ENCODE measurements at regions not wholly inside any gene's neighbourhood (a gene's known extent, or its start where the extent isn't known, plus 50 kb on each side); places are given as distances from the start of the nearest gene placed in this dataset.

GRCh38 chr12:46895726-46896125, 69.9 kb upstream of the SLC38A4 start:
- Mint-ChIP-seq H3K27me3 (ENCODE audit: insufficient read depth, unreplicated experiment) (no peaks in the 10 kb centered on the region), H3K36me3 (ENCODE audit: insufficient read depth, unreplicated experiment) (no peaks in the 10 kb centered on the region), H3K9me3 (ENCODE audit: unreplicated experiment) (peaks cover 6% of the 10 kb centered on the region), H3K4me1 (ENCODE audit: insufficient read depth, unreplicated experiment) (no peaks in the 10 kb centered on the region), H3K27ac (ENCODE audit: low read depth, unreplicated experiment) (no peak overlapping the region), H3K4me3 (ENCODE audit: unreplicated experiment) (no peak overlapping the region)
- DNase-seq (ENCODE audit: unreplicated experiment): no peak
- intact Hi-C loops (cut with micrococcal nuclease): no loop called here
- ChIA-PET POLR2A (no interaction called here), CTCF (no interaction called here)
- BruUV-seq (replicated peaks): no TSS peak
- no peak for TF ChIP-seq CTCF (IDR thresholded peaks at IDR 0.05; ENCODE audit: unreplicated experiment)

GRCh38 chr12:46896680-46897079, 70.9 kb upstream of the SLC38A4 start:
- intact Hi-C loops (cut with micrococcal nuclease): no loop called here
- POLR2A ChIA-PET: interaction anchor here (0.6 to 1.2 kb wide), 3 partner anchors 10 to 66 kb away, joined by 3 to 6 read pairs (median 3); no protein-coding TSS in a partner anchor

GRCh38 chr12:46898152-46898931, 72.5 kb upstream of the SLC38A4 start:
- no peak for TF ChIP-seq CTCF (IDR thresholded peaks at IDR 0.05; ENCODE audit: unreplicated experiment)
- H3K9me3 Mint-ChIP-seq (ENCODE audit: unreplicated experiment): peaks cover 6% of the 10 kb centered on the region
- no peaks in the 10 kb centered on the region for H3K4me1 Mint-ChIP-seq (ENCODE audit: insufficient read depth, unreplicated experiment)
- no peak overlapping the region for H3K27ac Mint-ChIP-seq (ENCODE audit: low read depth, unreplicated experiment)
- H3K4me3 Mint-ChIP-seq (ENCODE audit: unreplicated experiment): no peak overlapping the region
- intact Hi-C loops (cut with micrococcal nuclease): no loop called here
- no TSS peak for BruUV-seq (replicated peaks)
- ChIA-PET POLR2A (interaction anchor here (0.7 kb wide), 1 partner anchor 65 kb away, joined by 3 read pairs; no protein-coding TSS in a partner anchor), CTCF (interaction anchor here (0.8 kb wide), 1 partner anchor 10 kb away, joined by 5 read pairs; no protein-coding TSS in a partner anchor)
- no peak for DNase-seq (ENCODE audit: unreplicated experiment)
- no peaks in the 10 kb centered on the region for H3K36me3 Mint-ChIP-seq (ENCODE audit: insufficient read depth, unreplicated experiment)
- H3K27me3 Mint-ChIP-seq (ENCODE audit: insufficient read depth, unreplicated experiment): no peaks in the 10 kb centered on the region

More at GRCh38 chr12:46896680-46897079, 70.9 kb upstream of the SLC38A4 start:
- CTCF ChIA-PET: interaction anchor here (0.5 kb wide), 1 partner anchor 22 kb away, joined by 3 read pairs; no protein-coding TSS in a partner anchor
- no TSS peak for BruUV-seq (replicated peaks)
- H3K4me1 Mint-ChIP-seq (ENCODE audit: insufficient read depth, unreplicated experiment): no peaks in the 10 kb centered on the region
- no peak overlapping the region for H3K4me3 Mint-ChIP-seq (ENCODE audit: unreplicated experiment)
- H3K27me3 Mint-ChIP-seq (ENCODE audit: insufficient read depth, unreplicated experiment): no peaks in the 10 kb centered on the region
- TF ChIP-seq CTCF (IDR thresholded peaks at IDR 0.05; ENCODE audit: unreplicated experiment): no peak
- H3K27ac Mint-ChIP-seq (ENCODE audit: low read depth, unreplicated experiment): no peak overlapping the region
- H3K9me3 Mint-ChIP-seq (ENCODE audit: unreplicated experiment): peaks cover 6% of the 10 kb centered on the region
- DNase-seq (ENCODE audit: unreplicated experiment): no peak
- no peaks in the 10 kb centered on the region for H3K36me3 Mint-ChIP-seq (ENCODE audit: insufficient read depth, unreplicated experiment)

GRCh38 chr12:46898989-46899388, 73.2 kb upstream of the SLC38A4 start:
- no peaks in the 10 kb centered on the region for H3K27me3 Mint-ChIP-seq (ENCODE audit: insufficient read depth, unreplicated experiment)
- intact Hi-C loops (cut with micrococcal nuclease): no loop called here
- H3K36me3 Mint-ChIP-seq (ENCODE audit: insufficient read depth, unreplicated experiment): no peaks in the 10 kb centered on the region
- no TSS peak for BruUV-seq (replicated peaks)
- H3K4me3 Mint-ChIP-seq (ENCODE audit: unreplicated experiment): no peak overlapping the region
- CTCF ChIA-PET: interaction anchor here (0.6 to 0.8 kb wide), 2 partner anchors 9 to 186 kb away, joined by 3 to 5 read pairs; no protein-coding TSS in a partner anchor
- no peak for DNase-seq (ENCODE audit: unreplicated experiment)
- H3K4me1 Mint-ChIP-seq (ENCODE audit: insufficient read depth, unreplicated experiment): no peaks in the 10 kb centered on the region
- no peak overlapping the region for H3K27ac Mint-ChIP-seq (ENCODE audit: low read depth, unreplicated experiment)
- H3K9me3 Mint-ChIP-seq (ENCODE audit: unreplicated experiment): peaks cover 6% of the 10 kb centered on the region
- POLR2A ChIA-PET: interaction anchor here (0.7 to 0.8 kb wide), 2 partner anchors 11 to 64 kb away, joined by 3 read pairs; no protein-coding TSS in a partner anchor
- TF ChIP-seq CTCF (IDR thresholded peaks at IDR 0.05; ENCODE audit: unreplicated experiment): no peak

Measured in MCF 10A (cell line).